HL-60 (cell line): ENCODE measurements at regions not wholly inside any gene's neighbourhood (a gene's known extent, or its start where the extent isn't known, plus 50 kb on each side); places are given as distances from the start of the nearest gene placed in this dataset.
"Not testable (repeated sequence)": the region's sequence is repeated elsewhere in the genome, so short reads cannot be mapped to it uniquely, and the experiment has no call there.

Experiments used
- GABPA ChIP-seq: IDR thresholded peaks from 2 replicates; pipeline ENCODE4 v1.6.1; 2012; ENCODE audit warnings: low read depth
- TF ChIP-seq, protein P1 (sequence below): IDR thresholded peaks from 2 replicates; pipeline ENCODE4 v1.6.1; 2012; ENCODE audit warnings: low read depth; ENCODE audit not compliant: insufficient replicate concordance

- TF ChIP-seq GABPA = not testable (repeated sequence)
- TF ChIP-seq, protein P1, sequence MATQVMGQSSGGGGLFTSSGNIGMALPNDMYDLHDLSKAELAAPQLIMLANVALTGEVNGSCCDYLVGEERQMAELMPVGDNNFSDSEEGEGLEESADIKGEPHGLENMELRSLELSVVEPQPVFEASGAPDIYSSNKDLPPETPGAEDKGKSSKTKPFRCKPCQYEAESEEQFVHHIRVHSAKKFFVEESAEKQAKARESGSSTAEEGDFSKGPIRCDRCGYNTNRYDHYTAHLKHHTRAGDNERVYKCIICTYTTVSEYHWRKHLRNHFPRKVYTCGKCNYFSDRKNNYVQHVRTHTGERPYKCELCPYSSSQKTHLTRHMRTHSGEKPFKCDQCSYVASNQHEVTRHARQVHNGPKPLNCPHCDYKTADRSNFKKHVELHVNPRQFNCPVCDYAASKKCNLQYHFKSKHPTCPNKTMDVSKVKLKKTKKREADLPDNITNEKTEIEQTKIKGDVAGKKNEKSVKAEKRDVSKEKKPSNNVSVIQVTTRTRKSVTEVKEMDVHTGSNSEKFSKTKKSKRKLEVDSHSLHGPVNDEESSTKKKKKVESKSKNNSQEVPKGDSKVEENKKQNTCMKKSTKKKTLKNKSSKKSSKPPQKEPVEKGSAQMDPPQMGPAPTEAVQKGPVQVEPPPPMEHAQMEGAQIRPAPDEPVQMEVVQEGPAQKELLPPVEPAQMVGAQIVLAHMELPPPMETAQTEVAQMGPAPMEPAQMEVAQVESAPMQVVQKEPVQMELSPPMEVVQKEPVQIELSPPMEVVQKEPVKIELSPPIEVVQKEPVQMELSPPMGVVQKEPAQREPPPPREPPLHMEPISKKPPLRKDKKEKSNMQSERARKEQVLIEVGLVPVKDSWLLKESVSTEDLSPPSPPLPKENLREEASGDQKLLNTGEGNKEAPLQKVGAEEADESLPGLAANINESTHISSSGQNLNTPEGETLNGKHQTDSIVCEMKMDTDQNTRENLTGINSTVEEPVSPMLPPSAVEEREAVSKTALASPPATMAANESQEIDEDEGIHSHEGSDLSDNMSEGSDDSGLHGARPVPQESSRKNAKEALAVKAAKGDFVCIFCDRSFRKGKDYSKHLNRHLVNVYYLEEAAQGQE = not testable (repeated sequence)
Measured at GRCh38 chr1:146604681-146605080, 333.4 kb upstream of the NBPF12 start.
